VCaP (cell line): ENCODE measurements at regions not wholly inside any gene's neighbourhood (a gene's known extent, or its start where the extent isn't known, plus 50 kb on each side); places are given as distances from the start of the nearest gene placed in this dataset.
"Not testable (repeated sequence)": the region's sequence is repeated elsewhere in the genome, so short reads cannot be mapped to it uniquely, and the experiment has no call there.

ENCODE experiments used
- H3K27ac ChIP-seq: fragments of 450-650 bp; 2 replicates; pipeline ENCODE4 v1.5.1; 2017
- TF ChIP-seq, protein P1 (sequence below): fragments of 450-650 bp; conservative IDR thresholded peaks from 2 replicates; pipeline ENCODE4 v1.5.1; 2017; ENCODE audit warnings: mild to moderate bottlenecking, moderate library complexity

DNA sequence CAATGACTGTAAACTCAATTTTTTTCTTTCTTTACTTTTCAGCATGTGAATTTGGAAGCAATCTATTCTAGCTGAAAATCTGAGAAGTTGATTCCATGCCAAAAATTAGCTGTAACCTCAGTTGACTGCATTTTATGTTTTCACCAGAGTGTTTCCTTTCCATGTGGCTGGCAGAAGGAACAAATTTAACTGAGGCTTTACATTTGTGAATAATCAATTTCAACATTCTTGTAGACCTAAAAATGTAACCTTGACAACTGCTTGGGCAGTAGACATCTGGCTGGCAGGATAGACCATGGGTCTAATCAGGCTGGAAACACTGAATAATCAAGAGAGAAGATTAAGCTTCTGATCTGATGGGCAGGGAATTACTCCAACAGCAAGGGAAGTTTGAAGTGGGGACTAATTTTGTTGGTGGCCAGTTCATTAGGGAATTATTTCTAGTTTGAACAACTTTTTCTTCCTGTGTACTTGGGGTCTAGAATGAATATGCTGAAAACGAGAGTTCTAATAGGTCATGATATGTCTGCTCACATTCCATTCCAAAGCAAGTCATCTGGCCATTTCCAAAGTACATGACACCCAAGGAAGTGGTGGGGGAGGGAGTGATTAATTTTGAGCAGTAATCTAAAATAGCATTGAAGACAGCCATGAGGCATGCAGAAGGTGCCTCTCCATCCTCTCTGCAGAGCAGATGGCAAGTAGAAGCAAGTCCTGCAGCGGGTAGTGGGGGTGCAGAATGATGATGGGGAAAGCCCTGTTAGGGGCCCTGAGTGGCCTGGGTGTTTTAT, 68.2 kb downstream of the ATP23 start:
- TF ChIP-seq, protein P1, sequence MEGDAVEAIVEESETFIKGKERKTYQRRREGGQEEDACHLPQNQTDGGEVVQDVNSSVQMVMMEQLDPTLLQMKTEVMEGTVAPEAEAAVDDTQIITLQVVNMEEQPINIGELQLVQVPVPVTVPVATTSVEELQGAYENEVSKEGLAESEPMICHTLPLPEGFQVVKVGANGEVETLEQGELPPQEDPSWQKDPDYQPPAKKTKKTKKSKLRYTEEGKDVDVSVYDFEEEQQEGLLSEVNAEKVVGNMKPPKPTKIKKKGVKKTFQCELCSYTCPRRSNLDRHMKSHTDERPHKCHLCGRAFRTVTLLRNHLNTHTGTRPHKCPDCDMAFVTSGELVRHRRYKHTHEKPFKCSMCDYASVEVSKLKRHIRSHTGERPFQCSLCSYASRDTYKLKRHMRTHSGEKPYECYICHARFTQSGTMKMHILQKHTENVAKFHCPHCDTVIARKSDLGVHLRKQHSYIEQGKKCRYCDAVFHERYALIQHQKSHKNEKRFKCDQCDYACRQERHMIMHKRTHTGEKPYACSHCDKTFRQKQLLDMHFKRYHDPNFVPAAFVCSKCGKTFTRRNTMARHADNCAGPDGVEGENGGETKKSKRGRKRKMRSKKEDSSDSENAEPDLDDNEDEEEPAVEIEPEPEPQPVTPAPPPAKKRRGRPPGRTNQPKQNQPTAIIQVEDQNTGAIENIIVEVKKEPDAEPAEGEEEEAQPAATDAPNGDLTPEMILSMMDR, result no peak

DNA sequence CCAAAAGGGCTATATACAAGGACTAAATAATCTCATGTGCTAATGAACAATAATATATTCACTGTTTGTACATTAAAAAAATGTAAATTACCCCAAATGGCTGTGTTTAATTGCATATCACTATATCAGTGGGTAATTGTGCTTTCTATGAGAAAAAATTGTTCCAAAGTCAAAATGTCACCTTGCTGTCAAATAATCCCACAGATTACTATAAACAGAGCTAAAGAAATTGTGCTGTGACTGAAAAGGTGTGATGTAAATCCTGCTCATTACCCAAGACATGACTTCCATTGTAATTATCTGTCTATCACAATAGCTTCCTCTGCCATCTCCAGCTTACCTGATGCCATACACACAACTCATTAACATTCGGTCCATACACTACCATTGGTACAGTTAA, 70.3 kb downstream of the ATP23 start:
- H3K27ac ChIP-seq, result no peak overlapping the region
- TF ChIP-seq, protein P1, result no peak

More for the DNA sequence above, 68.2 kb downstream of the ATP23 start:
- no peak overlapping the region for H3K27ac ChIP-seq

DNA sequence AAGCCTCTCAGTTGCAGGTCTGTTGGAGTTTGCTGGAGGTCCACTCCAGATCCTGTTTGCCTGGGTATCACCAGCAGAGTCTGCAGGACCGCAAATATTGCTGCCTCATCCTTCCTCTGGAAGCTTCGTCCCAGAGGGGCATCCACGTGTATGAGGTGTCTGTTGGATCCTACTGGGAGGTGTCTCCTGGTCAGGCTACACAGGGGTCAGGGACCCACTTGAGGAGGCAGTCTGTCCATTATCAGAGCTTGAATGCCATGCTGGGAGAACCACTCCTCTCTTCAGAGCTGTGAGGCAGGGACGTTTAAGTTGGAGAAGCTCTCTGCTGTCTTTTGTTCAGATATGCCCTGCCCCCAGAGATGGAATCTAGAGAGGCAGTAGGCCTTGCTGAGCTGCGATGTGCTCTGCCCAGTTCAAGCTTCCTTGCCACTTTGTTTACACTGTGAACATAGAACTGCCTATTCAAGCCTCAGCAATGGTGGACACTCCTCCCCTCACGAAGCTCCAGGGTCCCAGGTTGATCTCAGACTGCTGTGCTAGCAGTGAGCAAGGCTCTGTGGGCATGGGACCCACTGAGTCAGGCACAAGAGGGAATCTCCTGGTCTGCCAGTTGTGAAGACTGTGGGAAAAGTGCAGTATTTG, 81.1 kb downstream of the ATP23 start:
- not testable (repeated sequence) for H3K27ac ChIP-seq

DNA sequence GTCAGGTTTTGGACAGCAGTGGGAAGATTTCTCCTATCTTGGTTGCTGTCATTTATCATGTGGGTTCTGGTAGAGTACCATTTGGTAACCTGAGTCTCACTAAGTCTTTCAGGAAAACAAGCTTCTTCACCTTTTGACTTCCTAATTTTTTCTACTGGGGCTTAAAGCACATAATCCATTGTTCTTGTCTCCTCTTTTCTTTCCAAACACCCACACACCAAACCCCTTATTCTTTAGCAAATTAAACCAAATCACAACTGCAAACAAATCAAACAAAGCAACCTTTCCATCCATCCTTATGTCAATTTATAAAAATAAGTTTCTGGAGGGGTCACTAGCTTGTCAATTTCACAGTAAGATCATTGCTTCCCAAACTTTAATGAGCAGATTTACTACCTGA, 84.1 kb downstream of the ATP23 start:
- peak overlapping the region; percentile 90 for H3K27ac ChIP-seq
- TF ChIP-seq, protein P1, result no peak

DNA sequence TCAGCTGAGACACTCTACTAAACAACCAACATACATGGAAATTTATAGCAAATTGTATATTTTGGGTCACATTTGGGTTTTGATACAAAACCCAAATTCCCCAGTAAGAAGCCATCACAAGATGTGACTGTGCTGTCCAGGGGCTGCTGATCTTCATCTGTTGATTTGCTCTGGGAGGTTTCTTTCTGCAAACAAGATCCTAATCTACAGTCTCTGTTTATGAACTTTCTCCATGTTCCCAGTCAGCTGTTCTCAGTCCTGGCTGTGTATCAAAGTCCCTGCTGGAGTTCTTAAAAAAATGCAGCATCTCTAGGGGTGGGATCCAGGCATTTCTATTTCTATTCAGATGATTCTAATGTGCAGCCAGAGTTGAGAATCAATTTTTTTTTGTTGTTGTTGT, 85.1 kb downstream of the ATP23 start:
- peak overlapping the region; percentile 90 for H3K27ac ChIP-seq
- TF ChIP-seq, protein P1, result no peak

DNA sequence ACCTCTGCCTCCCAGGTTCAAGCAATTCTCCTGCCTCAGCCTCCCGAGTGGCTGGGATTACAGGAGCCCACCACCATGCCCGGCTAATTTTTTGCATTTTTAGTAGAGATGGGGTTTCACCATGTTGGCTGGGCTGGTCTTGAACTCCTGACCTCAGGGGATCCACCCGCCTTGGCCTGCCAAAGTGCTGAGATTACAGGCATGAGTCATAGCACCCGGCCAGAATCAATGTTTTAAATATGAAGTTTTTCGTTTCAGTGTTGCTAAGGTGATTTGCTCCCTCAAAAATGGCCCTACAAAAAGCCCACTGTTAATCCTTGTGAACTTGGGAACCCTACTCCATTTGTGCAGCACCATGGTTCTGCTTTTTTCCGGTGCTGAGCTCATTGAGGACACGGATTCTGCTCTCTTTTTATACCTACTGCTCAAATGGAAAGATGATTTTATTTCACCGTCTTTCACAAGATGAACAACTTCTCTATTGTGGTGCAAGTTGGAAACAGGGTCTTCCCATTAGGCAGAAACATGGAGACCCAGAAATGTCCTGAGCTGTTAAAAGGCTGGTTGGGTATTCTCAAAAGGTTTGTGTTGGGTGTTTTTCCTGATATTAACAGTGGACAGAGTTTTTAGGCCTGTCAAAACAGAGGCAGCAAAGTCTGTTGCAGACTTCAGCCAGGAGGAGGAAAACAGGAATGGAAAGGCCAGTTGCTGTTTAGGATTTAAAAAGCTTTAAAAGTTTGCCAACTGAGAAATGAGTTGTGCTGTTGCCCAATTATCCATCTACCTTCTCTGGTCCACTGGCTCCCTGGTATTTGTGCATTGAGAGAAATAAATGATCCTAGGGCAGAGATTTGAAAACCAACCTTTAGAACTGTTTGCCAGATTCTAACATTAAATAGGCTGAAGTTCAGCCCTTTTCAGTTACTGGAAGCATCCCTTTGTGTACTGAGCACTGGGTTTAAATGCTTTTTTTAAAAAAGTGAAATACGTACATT, 85.8 kb downstream of the ATP23 start:
- TF ChIP-seq, protein P1, result no peak

DNA sequence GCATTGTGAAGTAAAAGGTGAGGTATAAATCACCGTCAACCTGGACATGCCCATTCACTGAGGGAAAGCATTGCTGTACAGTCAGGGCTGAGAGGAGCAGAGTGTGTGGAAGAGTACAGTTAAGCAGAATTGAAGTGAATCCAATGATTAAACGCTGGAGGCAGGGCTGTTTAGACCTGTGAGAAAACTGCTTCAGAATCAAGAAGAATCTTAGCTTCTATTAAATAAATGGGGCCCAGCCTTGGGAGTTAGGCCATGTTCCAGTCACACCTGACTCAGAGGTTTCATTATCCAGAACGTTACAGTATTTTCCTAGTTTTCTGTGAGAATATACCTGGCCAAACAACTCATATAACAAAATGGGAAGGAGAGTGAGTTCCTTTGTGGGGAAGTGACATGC, 86.9 kb downstream of the ATP23 start:
- peak overlapping the region; percentile 90; the same call in 1 of the 2 replicates for H3K27ac ChIP-seq
- TF ChIP-seq, protein P1, result no peak

More for the DNA sequence above, 85.8 kb downstream of the ATP23 start:
- H3K27ac ChIP-seq, result peak overlapping the region; percentile 90
